Putamen (tissue), 1 donor: ENCODE measurements at regions not wholly inside any gene's neighbourhood (a gene's known extent, or its start where the extent isn't known, plus 50 kb on each side); places are given as distances from the start of the nearest gene placed in this dataset.

ENCODE experiments used
- DNase-seq: peaks from one replicate; pipeline ENCODE4 v3.0.0-alpha.2; 2016; ENCODE audit warnings: low spot score

GRCh38 chr16:73255031-73255430 is 207.1 kb upstream of the ZFHX3 start:
- no peak for DNase-seq

GRCh38 chr16:73253922-73254480 is 206.1 kb upstream of the ZFHX3 start:
- no peak for DNase-seq

- no peak for DNase-seq
Measured at GRCh38 chr16:73252446-73252845, 204.5 kb upstream of the ZFHX3 start.

- DNase-seq = no peak
Measured at GRCh38 chr16:73251608-73252007, 203.7 kb upstream of the ZFHX3 start.

GRCh38 chr16:73248316-73248715 is 200.4 kb upstream of the ZFHX3 start:
- DNase-seq = no peak

- DNase-seq = no peak
Measured at GRCh38 chr16:73240920-73241319, 193.0 kb upstream of the ZFHX3 start.

- no peak for DNase-seq
Measured at GRCh38 chr16:73237601-73238000, 189.7 kb upstream of the ZFHX3 start.

GRCh38 chr16:73234496-73234895 is 186.6 kb upstream of the ZFHX3 start:
- DNase-seq = no peak

GRCh38 chr16:73233846-73234424 is 186.0 kb upstream of the ZFHX3 start:
- DNase-seq = no peak

GRCh38 chr16:73233329-73233765 is 185.4 kb upstream of the ZFHX3 start:
- DNase-seq = no peak

GRCh38 chr16:73232555-73233328 is 184.8 kb upstream of the ZFHX3 start:
- peak; percentile 47 for DNase-seq

GRCh38 chr16:73231944-73232554 is 184.1 kb upstream of the ZFHX3 start:
- no peak for DNase-seq

GRCh38 chr16:73231379-73231778 is 183.5 kb upstream of the ZFHX3 start:
- DNase-seq = peak; percentile 23

- peak; percentile 70 for DNase-seq
Measured at GRCh38 chr16:73230651-73231050, 182.7 kb upstream of the ZFHX3 start.

GRCh38 chr16:73228649-73229048 is 180.7 kb upstream of the ZFHX3 start:
- no peak for DNase-seq

GRCh38 chr16:73226675-73227074 is 178.7 kb upstream of the ZFHX3 start:
- DNase-seq = no peak

GRCh38 chr16:73225983-73226382 is 178.1 kb upstream of the ZFHX3 start:
- no peak for DNase-seq

- DNase-seq = no peak
Measured at GRCh38 chr16:73220836-73221235, 172.9 kb upstream of the ZFHX3 start.

GRCh38 chr16:73219176-73219575 is 171.2 kb upstream of the ZFHX3 start:
- no peak for DNase-seq

- no peak for DNase-seq
Measured at GRCh38 chr16:73217654-73218053, 169.7 kb upstream of the ZFHX3 start.

- no peak for DNase-seq
Measured at GRCh38 chr16:73216932-73217331, 169.0 kb upstream of the ZFHX3 start.

- no peak for DNase-seq
Measured at GRCh38 chr16:73215678-73216377, 167.9 kb upstream of the ZFHX3 start.
